ENCODE measurements at regions not wholly inside any gene's neighbourhood (a gene's known extent, or its start where the extent isn't known, plus 50 kb on each side); places are given as distances from the start of the nearest gene placed in this dataset.

DNA sequence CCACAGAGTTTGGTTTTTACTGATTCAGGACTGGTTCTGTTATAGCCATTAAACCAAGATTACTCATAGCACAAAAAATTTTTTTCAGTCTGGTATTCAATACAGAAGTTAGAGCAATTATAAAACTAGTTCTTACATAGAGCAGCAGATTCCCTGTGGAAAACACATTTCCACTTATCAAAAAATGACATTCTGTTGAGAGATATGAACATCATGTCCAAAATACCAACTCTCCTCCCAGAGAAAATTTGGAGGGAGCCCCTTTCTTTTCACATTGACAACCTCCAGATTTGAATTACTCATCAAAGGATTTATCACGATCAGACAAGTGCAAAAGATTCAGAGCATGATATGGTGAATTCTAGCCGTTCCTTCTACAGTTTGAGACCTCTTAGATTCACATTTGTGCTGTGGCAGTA, 126.8 kb upstream of the SERPINE2 start:
- TF ChIP-seq, protein P1, sequence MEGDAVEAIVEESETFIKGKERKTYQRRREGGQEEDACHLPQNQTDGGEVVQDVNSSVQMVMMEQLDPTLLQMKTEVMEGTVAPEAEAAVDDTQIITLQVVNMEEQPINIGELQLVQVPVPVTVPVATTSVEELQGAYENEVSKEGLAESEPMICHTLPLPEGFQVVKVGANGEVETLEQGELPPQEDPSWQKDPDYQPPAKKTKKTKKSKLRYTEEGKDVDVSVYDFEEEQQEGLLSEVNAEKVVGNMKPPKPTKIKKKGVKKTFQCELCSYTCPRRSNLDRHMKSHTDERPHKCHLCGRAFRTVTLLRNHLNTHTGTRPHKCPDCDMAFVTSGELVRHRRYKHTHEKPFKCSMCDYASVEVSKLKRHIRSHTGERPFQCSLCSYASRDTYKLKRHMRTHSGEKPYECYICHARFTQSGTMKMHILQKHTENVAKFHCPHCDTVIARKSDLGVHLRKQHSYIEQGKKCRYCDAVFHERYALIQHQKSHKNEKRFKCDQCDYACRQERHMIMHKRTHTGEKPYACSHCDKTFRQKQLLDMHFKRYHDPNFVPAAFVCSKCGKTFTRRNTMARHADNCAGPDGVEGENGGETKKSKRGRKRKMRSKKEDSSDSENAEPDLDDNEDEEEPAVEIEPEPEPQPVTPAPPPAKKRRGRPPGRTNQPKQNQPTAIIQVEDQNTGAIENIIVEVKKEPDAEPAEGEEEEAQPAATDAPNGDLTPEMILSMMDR (conservative IDR thresholded peaks at IDR 0.05; ENCODE audit: low read length), result no peak
- no peak for TF ChIP-seq EZH2phosphoT487 (IDR thresholded peaks at IDR 0.05; ENCODE audit: borderline replicate concordance, low read depth, low read length)
- Histone ChIP-seq H3K4me1 (ENCODE audit: insufficient read depth, low read length, poor library complexity, severe bottlenecking) (no peaks in the 10 kb centered on the region), H3K27ac (ENCODE audit: low read depth, low read length, poor library complexity, severe bottlenecking) (no peak overlapping the region), H3K4me2 (ENCODE audit: low read length) (no peak overlapping the region), H3K9me3 (ENCODE audit: low read length) (no peaks in the 10 kb centered on the region), H3K4me3 (ENCODE audit: low read depth, low read length, poor library complexity, severe bottlenecking) (no peak overlapping the region), H3K36me3 (ENCODE audit: insufficient read depth, low read length) (no peaks in the 10 kb centered on the region), H2AFZ (ENCODE audit: low read length) (no peak overlapping the region), H3K9me2 (ENCODE audit: insufficient read depth, low read length) (no peaks in the 10 kb centered on the region), H4K20me1 (ENCODE audit: insufficient read depth, low read length) (no peaks in the 10 kb centered on the region), H3K79me2 (ENCODE audit: insufficient read depth, low read depth, low read length) (no peaks in the 10 kb centered on the region)
- ChIA-PET CTCF (ENCODE audit: unreplicated experiment) (no interaction called here), POLR2A (no interaction called here)
- intact Hi-C loops (cut with micrococcal nuclease; ENCODE audit: unreplicated experiment), result no loop called here
- no TSS peak for BruUV-seq (replicated peaks)
- DNase-seq (ENCODE audit: low spot score), result no peak

DNA sequence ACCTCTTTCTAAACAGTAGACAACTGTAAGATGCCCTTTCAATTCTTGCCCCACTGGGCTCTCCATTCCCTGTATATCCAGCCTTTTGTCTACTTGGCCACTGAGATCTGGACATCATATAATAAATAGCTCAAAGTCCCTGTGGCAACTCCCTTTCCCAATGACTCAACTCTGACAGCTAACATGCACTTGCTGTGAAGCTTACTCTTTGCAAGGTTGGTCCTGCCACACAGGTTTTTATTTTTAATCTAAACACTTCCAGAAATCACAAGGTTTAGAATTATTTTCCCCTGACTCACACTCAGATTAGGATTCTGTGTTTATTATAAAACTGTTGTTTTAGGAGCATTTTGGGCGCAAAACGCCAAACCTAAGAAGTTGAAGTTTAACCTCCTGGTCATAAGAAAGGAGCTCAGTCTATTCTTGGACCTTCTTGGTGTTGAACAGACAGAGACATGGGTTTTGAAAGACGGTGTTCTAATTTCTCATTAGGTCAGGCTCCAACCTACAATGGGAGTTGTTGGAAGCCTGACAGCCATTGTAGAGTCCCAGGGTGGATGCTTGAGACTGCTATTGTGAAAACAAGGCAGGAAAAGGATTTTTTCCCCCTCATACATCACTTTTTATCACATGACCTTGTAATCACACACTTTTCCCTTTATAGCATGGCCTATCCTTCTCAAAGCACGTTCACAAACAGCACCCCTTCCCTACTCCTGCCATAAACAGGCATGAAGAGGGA, 124.7 kb upstream of the SERPINE2 start:
- POLR2A ChIA-PET, result interaction anchor here (0.8 kb wide), 1 partner anchor 12 kb away, joined by 3 read pairs; no protein-coding TSS in a partner anchor
- CTCF ChIA-PET (ENCODE audit: unreplicated experiment), result no interaction called here
- no peak for TF ChIP-seq EZH2phosphoT487 (IDR thresholded peaks at IDR 0.05; ENCODE audit: borderline replicate concordance, low read depth, low read length)
- TF ChIP-seq, protein P1 (conservative IDR thresholded peaks at IDR 0.05; ENCODE audit: low read length), result no peak
- Histone ChIP-seq H3K4me1 (ENCODE audit: insufficient read depth, low read length, poor library complexity, severe bottlenecking) (no peaks in the 10 kb centered on the region), H3K79me2 (ENCODE audit: insufficient read depth, low read depth, low read length) (no peaks in the 10 kb centered on the region), H4K20me1 (ENCODE audit: insufficient read depth, low read length) (no peaks in the 10 kb centered on the region), H3K9me3 (ENCODE audit: low read length) (no peaks in the 10 kb centered on the region), H3K4me2 (ENCODE audit: low read length) (no peak overlapping the region), H3K4me3 (ENCODE audit: low read depth, low read length, poor library complexity, severe bottlenecking) (no peak overlapping the region), H3K9me2 (ENCODE audit: insufficient read depth, low read length) (no peaks in the 10 kb centered on the region), H3K27ac (ENCODE audit: low read depth, low read length, poor library complexity, severe bottlenecking) (no peak overlapping the region), H3K36me3 (ENCODE audit: insufficient read depth, low read length) (no peaks in the 10 kb centered on the region), H2AFZ (ENCODE audit: low read length) (no peak overlapping the region)
- intact Hi-C loops (cut with micrococcal nuclease; ENCODE audit: unreplicated experiment), result no loop called here
- no peak for DNase-seq (ENCODE audit: low spot score)
- no TSS peak for BruUV-seq (replicated peaks)

DNA sequence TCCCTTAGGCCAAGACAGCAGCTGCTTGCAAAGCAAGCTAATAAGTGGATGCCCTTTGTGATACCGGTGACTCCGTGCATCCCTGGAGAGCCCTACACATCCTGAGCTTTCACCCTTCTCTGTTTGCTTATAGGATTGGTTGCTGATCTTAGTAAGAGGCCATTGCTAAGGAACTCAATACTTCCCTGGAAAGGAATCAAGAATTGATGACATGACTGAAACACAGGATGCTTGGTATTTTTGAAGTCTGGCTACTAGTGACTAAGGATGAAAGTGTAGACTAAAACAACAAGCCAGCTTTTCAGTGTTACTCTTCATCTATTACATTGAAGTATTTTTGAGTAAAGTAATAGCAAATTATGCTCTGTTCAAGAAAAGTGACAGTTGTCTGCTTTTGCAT, 123.0 kb upstream of the SERPINE2 start:
- CTCF ChIA-PET (ENCODE audit: unreplicated experiment), result no interaction called here
- H3K4me1 ChIP-seq (ENCODE audit: insufficient read depth, low read length, poor library complexity, severe bottlenecking), result no peaks in the 10 kb centered on the region
- POLR2A ChIA-PET, result interaction anchor here (0.7 kb wide), 1 partner anchor 1539 kb away, joined by 4 read pairs; no protein-coding TSS in a partner anchor
- H3K9me2 ChIP-seq (ENCODE audit: insufficient read depth, low read length), result no peaks in the 10 kb centered on the region
- intact Hi-C loops (cut with micrococcal nuclease; ENCODE audit: unreplicated experiment), result no loop called here
- H3K36me3 ChIP-seq (ENCODE audit: insufficient read depth, low read length), result no peaks in the 10 kb centered on the region
- H3K79me2 ChIP-seq (ENCODE audit: insufficient read depth, low read depth, low read length), result no peaks in the 10 kb centered on the region
- H3K27ac ChIP-seq (ENCODE audit: low read depth, low read length, poor library complexity, severe bottlenecking), result no peak overlapping the region
- DNase-seq (ENCODE audit: low spot score), result no peak
- H3K9me3 ChIP-seq (ENCODE audit: low read length), result no peaks in the 10 kb centered on the region
- no TSS peak for BruUV-seq (replicated peaks)
- no peak overlapping the region for H2AFZ ChIP-seq (ENCODE audit: low read length)
- TF ChIP-seq, protein P1 (conservative IDR thresholded peaks at IDR 0.05; ENCODE audit: low read length), result no peak
- TF ChIP-seq EZH2phosphoT487 (IDR thresholded peaks at IDR 0.05; ENCODE audit: borderline replicate concordance, low read depth, low read length), result no peak
- H4K20me1 ChIP-seq (ENCODE audit: insufficient read depth, low read length), result no peaks in the 10 kb centered on the region
- no peak overlapping the region for H3K4me2 ChIP-seq (ENCODE audit: low read length)
- no peak overlapping the region for H3K4me3 ChIP-seq (ENCODE audit: low read depth, low read length, poor library complexity, severe bottlenecking)

Data from OCI-LY7 (cell line).